HepG2 (cell line): ENCODE measurements at regions not wholly inside any gene's neighbourhood (a gene's known extent, or its start where the extent isn't known, plus 50 kb on each side); places are given as distances from the start of the nearest gene placed in this dataset.

Source experiments
- ATAC-seq: fragments of 200-7000 bp; cut with Tn5 transposase; 3 replicates; pipeline ENCODE4 v1.9.1; 2020; ENCODE audit warnings: mild to moderate bottlenecking, moderate library complexity
- BruUV-seq: library from RNA; stranded (reverse); fragments of 400-500 nt; replicated peaks from 2 replicates; lab custom pipeline; 2021; lab: Mats Ljungman, UMichigan
- CTCF ChIA-PET: fragments of 300-600 bp; formaldehyde crosslinking; extraction: SDS; loops from one replicate; lab custom pipeline; 2021; ENCODE audit warnings: low total read pairs, inconsistent platforms, low intra/inter-chr PET ratio; lab: Yijun Ruan, JAX
- POLR2A ChIA-PET: fragments of 350-600 bp; sonication (Branson Sonifier 250); formaldehyde crosslinking; loops from one replicate; lab custom pipeline; 2020; ENCODE audit warnings: antibody characterized with exemption, inconsistent platforms; lab: Yijun Ruan, JAX
- DNase-seq: peaks from one replicate; pipeline ENCODE4 v3.0.0-alpha.2; 2015; ENCODE audit warnings: low spot score
- FAIRE-seq: peaks from 3 replicates; lab custom pipeline; 2011; peaks lifted over from hg19 to GRCh38; lab: Jason Lieb, UNC
- H2AFZ ChIP-seq: one replicate; pipeline ENCODE4 v1.6.1; 2011; ENCODE audit warnings: low read length, inconsistent platforms
- H3K27ac ChIP-seq: fragments of 300-600 bp; 3 replicates; pipeline ENCODE4 v1.8.0; 2011; ENCODE audit warnings: mixed run types, mild to moderate bottlenecking, mixed read lengths, low read length, inconsistent platforms; ENCODE audit not compliant: insufficient read depth; ENCODE audit errors: extremely low read length
- H3K27me3 ChIP-seq, 2 experiments: fragments of 200-600 bp in 1 of 2; 2 replicates in 1 of 2; 3 replicates in 1 of 2; pipeline versions ENCODE4 v1.6.0 to v1.8.0; 2011; ENCODE audit warnings: low read length in 2 of 2, mild to moderate bottlenecking in 2 of 2, moderate library complexity in 2 of 2, inconsistent platforms in 1 of 2; ENCODE audit not compliant: insufficient read depth in 2 of 2, control insufficient read depth in 1 of 2
- H3K36me3 ChIP-seq, 2 experiments: fragments of 200-600 bp in 1 of 2; replicated peaks in 1 of 2; 2 replicates in 1 of 2; 3 replicates in 1 of 2; pipeline versions ENCODE4 v1.5.1 to v1.8.0; 2011; ENCODE audit warnings: low read length in 2 of 2, inconsistent platforms in 1 of 2; ENCODE audit not compliant: insufficient read depth in 2 of 2, control insufficient read depth in 1 of 2
- H3K4me1 ChIP-seq: 2 replicates; pipeline ENCODE4 v1.5.1; 2012; ENCODE audit warnings: low read length, inconsistent platforms; ENCODE audit not compliant: insufficient read depth
- H3K4me2 ChIP-seq: 2 replicates; pipeline ENCODE4 v1.6.0; 2011; ENCODE audit warnings: low read depth, low read length, inconsistent platforms
- H3K4me3 ChIP-seq, 3 experiments: fragments of 200-600 bp in 1 of 3; sonication (generic), shearing (Covaris generic) in 1 of 3; replicated peaks in 1 of 3; 2 replicates each; pipeline ENCODE4 v1.5.1; 2011 to 2016; ENCODE audit warnings: low read length in 3 of 3, inconsistent platforms in 2 of 3, low read depth in 2 of 3, mild to moderate bottlenecking in 2 of 3, control low read depth in 1 of 3, mixed read lengths in 1 of 3; ENCODE audit not compliant: insufficient read depth in 1 of 3
- H3K79me2 ChIP-seq: one replicate; pipeline ENCODE4 v1.6.1; 2011; ENCODE audit warnings: low read length, inconsistent platforms; ENCODE audit not compliant: insufficient read depth
- H3K9ac ChIP-seq: 2 replicates; pipeline ENCODE4 v1.6.0; 2011; ENCODE audit warnings: mild to moderate bottlenecking, low read depth, low read length, inconsistent platforms; ENCODE audit not compliant: insufficient read depth
- H3K9me3 ChIP-seq: 2 replicates; pipeline ENCODE4 v1.5.1; 2012; ENCODE audit warnings: mild to moderate bottlenecking, low read length
- H4K20me1 ChIP-seq: 2 replicates; pipeline ENCODE4 v1.6.0; 2011; ENCODE audit warnings: inconsistent platforms, mild to moderate bottlenecking, low read length, moderate library complexity; ENCODE audit not compliant: insufficient read depth
- CCAR2 ChIP-seq: fragments of 200-400 bp; formaldehyde crosslinking; optimal IDR thresholded peaks from 2 replicates; pipeline ENCODE3; 2018; ENCODE audit warnings: low read depth, mild to moderate bottlenecking, low read length, moderate library complexity
- CEBPB ChIP-seq: IDR thresholded peaks from 2 replicates; pipeline ENCODE4 v1.6.1; 2011; ENCODE audit warnings: low read depth, low read length, improper control_type of control experiment, borderline replicate concordance
- CEBPG ChIP-seq: IDR thresholded peaks from 2 replicates; pipeline ENCODE4 v1.6.1; 2016
- HOXA7 ChIP-seq: sonication (generic); formaldehyde crosslinking; IDR thresholded peaks from 2 replicates; pipeline ENCODE4 v1.8.1; 2022; ENCODE audit warnings: mild to moderate bottlenecking, missing genetic modification reagents, moderate library complexity
- NKX3-1 ChIP-seq: sonication (generic); formaldehyde crosslinking; IDR thresholded peaks from 2 replicates; pipeline ENCODE4 v1.5.0; 2020; ENCODE audit warnings: missing genetic modification reagents
- NR2F2 ChIP-seq: IDR thresholded peaks from 2 replicates; pipeline ENCODE4 v1.6.1; 2012; ENCODE audit warnings: low read depth, inconsistent platforms, borderline replicate concordance
- PHF8 ChIP-seq: sonication (generic); formaldehyde crosslinking; IDR thresholded peaks from 2 replicates; pipeline ENCODE4 v1.5.0; 2020; ENCODE audit warnings: missing genetic modification reagents
- POLR2G ChIP-seq: fragments of 200-400 bp; formaldehyde crosslinking; IDR thresholded peaks from 2 replicates; pipeline ENCODE4 v1.6.1; 2018; ENCODE audit warnings: mild to moderate bottlenecking, low read depth, low read length, moderate library complexity
- RFX5 ChIP-seq: IDR thresholded peaks from 2 replicates; pipeline ENCODE4 v1.6.1; 2011; ENCODE audit warnings: low read depth, low read length, improper control_type of control experiment
- RFXANK ChIP-seq: IDR thresholded peaks from 2 replicates; pipeline ENCODE4 v1.6.1; 2016
- ZMYM3 ChIP-seq: sonication (generic); formaldehyde crosslinking; IDR thresholded peaks from 2 replicates; pipeline ENCODE4 v1.5.1; 2020; ENCODE audit warnings: mild to moderate bottlenecking, missing genetic modification reagents
- ZMYM4 ChIP-seq: sonication (generic); formaldehyde crosslinking; IDR thresholded peaks from 2 replicates; pipeline ENCODE4 v1.8.1; 2023; ENCODE audit warnings: mild to moderate bottlenecking, missing genetic modification reagents
- ZNF337 ChIP-seq: sonication (generic); formaldehyde crosslinking; IDR thresholded peaks from 2 replicates; pipeline ENCODE4 v1.5.1; 2020; ENCODE audit warnings: missing genetic modification reagents, low read depth, mild to moderate bottlenecking, borderline replicate concordance
- ZNF441 ChIP-seq: sonication (generic); formaldehyde crosslinking; IDR thresholded peaks from 2 replicates; pipeline ENCODE4 v1.7.0; 2021; ENCODE audit warnings: missing genetic modification reagents, borderline replicate concordance
- ZNF567 ChIP-seq: sonication (generic); formaldehyde crosslinking; IDR thresholded peaks from 2 replicates; pipeline ENCODE4 v1.8.1; 2023; ENCODE audit warnings: mild to moderate bottlenecking, missing genetic modification reagents, borderline replicate concordance
- WGBS: methylation state at CpG from one replicate; pipeline ENCODE4 v1.1.6; 2017; ENCODE audit warnings: low lambda C conversion rate; 5-methylcytosine and 5-hydroxymethylcytosine counted together
- in situ Hi-C: cut with HindIII; loops from 2 replicates; pipeline ENCODE4 v1.10.0; 2017; ENCODE audit warnings: low pct_unique_long_range_greater_than_20kb; ENCODE audit not compliant: extremely low pct_ligation_motif_present
- intact Hi-C: fragments of 100-400 bp; cut with micrococcal nuclease; formaldehyde crosslinking; loops from one replicate; pipeline ENCODE4 v1.10.0; 2022; ENCODE audit not compliant: unreplicated experiment

DNA sequence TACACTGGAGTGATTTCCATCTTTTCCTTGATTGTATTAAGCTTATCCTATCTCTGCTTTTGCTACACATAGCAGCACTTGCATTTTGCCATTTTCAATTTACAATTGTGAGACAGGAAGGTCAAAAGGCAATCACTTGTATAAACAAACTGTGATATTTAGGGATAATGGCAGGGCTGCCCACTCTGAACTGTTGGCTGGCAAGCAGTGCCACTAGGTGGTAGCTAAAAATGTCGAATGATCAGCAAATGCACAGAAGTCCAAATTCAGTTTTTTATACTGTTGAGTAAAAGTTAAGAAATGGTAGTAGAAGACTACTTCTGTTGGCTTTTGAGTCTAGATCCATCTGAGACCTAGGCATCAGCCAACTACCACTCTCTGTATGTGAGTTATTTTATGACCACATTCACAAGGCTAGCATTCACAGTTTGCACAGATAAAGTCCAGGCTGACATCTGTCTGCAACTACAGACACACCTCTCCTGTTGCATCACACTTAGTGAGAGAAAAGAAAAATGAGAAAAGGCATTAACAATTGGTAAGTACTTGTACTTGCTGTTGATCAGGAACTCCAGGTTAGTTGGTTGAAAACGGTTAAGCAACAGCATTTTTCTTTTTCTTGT lies 108.8 kb upstream of the ASTN2 start:
- ChIA-PET POLR2A (no interaction called here), CTCF (no interaction called here)
- Histone ChIP-seq H3K79me2 (no peaks in the 10 kb centered on the region), H3K36me3 (no peaks in the 10 kb centered on the region), H3K9me3 (no peaks in the 10 kb centered on the region), H3K27ac (no peak overlapping the region), H3K27me3 (no peaks in the 10 kb centered on the region), H2AFZ (no peak overlapping the region), H3K4me1 (no peaks in the 10 kb centered on the region; the same call in 1 of the 2 replicates), H3K4me3 (no peak overlapping the region), H4K20me1 (no peaks in the 10 kb centered on the region), H3K9ac (no peak overlapping the region), H3K4me2 (no peak overlapping the region)
- ATAC-seq, result peak; percentile 72
- no peak for FAIRE-seq
- 4% methylated on average over 2 of the region's 2 CpGs for WGBS
- TF ChIP-seq CEBPG (CRISPR knock-in tag), result peak; percentile 36
- TF ChIP-seq ZMYM4 (CRISPR knock-in tag), result no peak
- no peak for TF ChIP-seq NR2F2
- TF ChIP-seq ZNF441 (CRISPR knock-in tag), result no peak
- TF ChIP-seq POLR2G, result no peak
- TF ChIP-seq HOXA7 (CRISPR knock-in tag), result no peak
- no peak for TF ChIP-seq RFX5
- TF ChIP-seq NKX3-1 (CRISPR knock-in tag), result no peak
- TF ChIP-seq RFXANK (CRISPR knock-in tag), result no peak
- TF ChIP-seq ZNF337, result no peak
- TF ChIP-seq PHF8 (CRISPR knock-in tag), result no peak
- peak; percentile 58; the same call in 1 of the 2 replicates for TF ChIP-seq CEBPB
- no peak for TF ChIP-seq ZNF567 (CRISPR knock-in tag)
- no peak for TF ChIP-seq ZMYM3
- TF ChIP-seq CCAR2, result no peak
- intact Hi-C loops (no loop called here), in situ Hi-C loops (no loop called here)
- DNase-seq, result no peak
- no TSS peak for BruUV-seq
